ENCODE measurements at regions not wholly inside any gene's neighbourhood (a gene's known extent, or its start where the extent isn't known, plus 50 kb on each side); places are given as distances from the start of the nearest gene placed in this dataset.

DNA sequence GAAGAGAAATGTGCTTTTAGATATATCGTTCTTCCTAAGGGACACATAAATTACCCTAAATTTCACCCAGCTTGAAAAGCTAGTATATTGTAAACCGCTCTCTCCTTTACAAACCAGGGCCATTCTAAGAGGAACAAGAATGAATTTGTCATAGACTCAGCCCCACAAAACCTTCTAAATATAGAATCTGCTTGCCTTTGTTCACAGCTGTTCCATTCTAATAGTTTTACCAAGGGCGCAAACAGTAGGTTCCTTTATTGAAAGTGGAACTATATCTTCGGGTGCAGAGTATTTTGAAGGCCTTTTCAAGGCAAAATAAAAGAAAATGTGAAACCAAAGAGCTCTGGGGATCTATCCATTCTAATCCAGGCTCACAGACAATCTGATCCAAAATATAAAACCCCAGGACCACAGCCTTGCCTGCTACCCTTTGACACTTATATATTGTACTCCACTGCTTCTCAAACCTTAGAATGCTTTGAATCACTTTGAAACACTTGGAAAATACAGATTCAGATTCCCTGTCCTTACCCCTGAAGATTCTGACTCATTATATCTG is 316.8 kb downstream of the PAX3 start (continued):
- TF ChIP-seq RXRA (IDR thresholded peaks at IDR 0.05; ENCODE audit: insufficient read depth, low read depth, low read length) (no peak), CTBP2 (IDR thresholded peaks at IDR 0.05; ENCODE audit: borderline replicate concordance, insufficient read depth, insufficient read length, low read length) (no peak), SP1 (IDR thresholded peaks at IDR 0.05; ENCODE audit: low read depth, low read length) (no peak), SIX5 (IDR thresholded peaks at IDR 0.05; ENCODE audit: low read depth, low read length) (no peak)
- TF ChIP-seq, protein P1, sequence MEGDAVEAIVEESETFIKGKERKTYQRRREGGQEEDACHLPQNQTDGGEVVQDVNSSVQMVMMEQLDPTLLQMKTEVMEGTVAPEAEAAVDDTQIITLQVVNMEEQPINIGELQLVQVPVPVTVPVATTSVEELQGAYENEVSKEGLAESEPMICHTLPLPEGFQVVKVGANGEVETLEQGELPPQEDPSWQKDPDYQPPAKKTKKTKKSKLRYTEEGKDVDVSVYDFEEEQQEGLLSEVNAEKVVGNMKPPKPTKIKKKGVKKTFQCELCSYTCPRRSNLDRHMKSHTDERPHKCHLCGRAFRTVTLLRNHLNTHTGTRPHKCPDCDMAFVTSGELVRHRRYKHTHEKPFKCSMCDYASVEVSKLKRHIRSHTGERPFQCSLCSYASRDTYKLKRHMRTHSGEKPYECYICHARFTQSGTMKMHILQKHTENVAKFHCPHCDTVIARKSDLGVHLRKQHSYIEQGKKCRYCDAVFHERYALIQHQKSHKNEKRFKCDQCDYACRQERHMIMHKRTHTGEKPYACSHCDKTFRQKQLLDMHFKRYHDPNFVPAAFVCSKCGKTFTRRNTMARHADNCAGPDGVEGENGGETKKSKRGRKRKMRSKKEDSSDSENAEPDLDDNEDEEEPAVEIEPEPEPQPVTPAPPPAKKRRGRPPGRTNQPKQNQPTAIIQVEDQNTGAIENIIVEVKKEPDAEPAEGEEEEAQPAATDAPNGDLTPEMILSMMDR (IDR thresholded peaks at IDR 0.05; ENCODE audit: control extremely low read depth in 1 of 3, insufficient read depth in 1 of 3, low read depth in 1 of 3, low read length in 3 of 3): no peak

Data from H1 (cell line).